GM23248 (cell line): ENCODE measurements at regions not wholly inside any gene's neighbourhood (a gene's known extent, or its start where the extent isn't known, plus 50 kb on each side); places are given as distances from the start of the nearest gene placed in this dataset.

Source experiments
- EZH2 ChIP-seq: fragments of 200-600 bp; sonication (generic); IDR thresholded peaks from 2 replicates; pipeline ENCODE4 v1.6.1; 2018; ENCODE audit warnings: antibody characterized with exemption, mild to moderate bottlenecking; ENCODE audit not compliant: insufficient read depth, poor library complexity, severe bottlenecking
- EZH2phosphoT487 ChIP-seq: fragments of 200-600 bp; sonication (generic); IDR thresholded peaks from 2 replicates; pipeline ENCODE4 v1.6.1; 2018; ENCODE audit warnings: antibody characterized with exemption, moderate library complexity, mild to moderate bottlenecking, low read depth; ENCODE audit not compliant: insufficient read depth

- no peak for TF ChIP-seq EZH2
- no peak for TF ChIP-seq EZH2phosphoT487
These were observed 160.6 kb downstream of the MAF start for GRCh38 chr16:79439901-79440300.
